KBM-7 (cell line): ENCODE measurements at regions not wholly inside any gene's neighbourhood (a gene's known extent, or its start where the extent isn't known, plus 50 kb on each side); places are given as distances from the start of the nearest gene placed in this dataset.
A peak's percentile ranks its signal among the peaks of the same experiment; 100 is the strongest.
"Not testable (repeated sequence)": the region's sequence is repeated elsewhere in the genome, so short reads cannot be mapped to it uniquely, and the experiment has no call there.

Experiments
- DNase-seq: peaks from one replicate; pipeline ENCODE4 v3.0.0-alpha.2; 2015
- in situ Hi-C: fragments of 300-500 bp; cut with MboI; formaldehyde crosslinking; loops from 2 replicates; pipeline ENCODE4 v1.14.3; 2020; ENCODE audit warnings: low sequenced_read_pairs, low pct_unique_long_range_greater_than_20kb, mixed read lengths

GRCh38 chrX:18017411-18017810 lies 156.3 kb upstream of the RAI2 start:
- in situ Hi-C loops: no loop called here
- no peak for DNase-seq

- in situ Hi-C loops: no loop called here
Measured at GRCh38 chrX:18016941-18017340, 155.8 kb upstream of the RAI2 start.

GRCh38 chrX:18010253-18010652 lies 149.2 kb upstream of the RAI2 start:
- in situ Hi-C loops: no loop called here
- no peak for DNase-seq

More at GRCh38 chrX:18016941-18017340, 155.8 kb upstream of the RAI2 start:
- DNase-seq: no peak

- no peak for DNase-seq
- in situ Hi-C loops: no loop called here
Measured at GRCh38 chrX:18003876-18004275, 142.8 kb upstream of the RAI2 start.

GRCh38 chrX:18002791-18003190 lies 141.7 kb upstream of the RAI2 start:
- no peak for DNase-seq
- in situ Hi-C loops: no loop called here

GRCh38 chrX:17994429-17994828 lies 133.3 kb upstream of the RAI2 start:
- in situ Hi-C loops: no loop called here
- no peak for DNase-seq

GRCh38 chrX:17993062-17993461 lies 132.0 kb upstream of the RAI2 start:
- in situ Hi-C loops: no loop called here
- DNase-seq: no peak

GRCh38 chrX:17990532-17990931 lies 129.4 kb upstream of the RAI2 start:
- in situ Hi-C loops: no loop called here
- DNase-seq: no peak

GRCh38 chrX:17987783-17988182 lies 126.7 kb upstream of the RAI2 start:
- DNase-seq: no peak
- in situ Hi-C loops: no loop called here

GRCh38 chrX:17986977-17987376 lies 125.9 kb upstream of the RAI2 start:
- DNase-seq: no peak
- in situ Hi-C loops: no loop called here

- DNase-seq: no peak
- in situ Hi-C loops: no loop called here
Measured at GRCh38 chrX:17986440-17986839, 125.3 kb upstream of the RAI2 start.

- in situ Hi-C loops: no loop called here
Measured at GRCh38 chrX:17984415-17984814, 123.3 kb upstream of the RAI2 start.

GRCh38 chrX:17983389-17983788 lies 122.3 kb upstream of the RAI2 start:
- DNase-seq: no peak
- in situ Hi-C loops: no loop called here

More at GRCh38 chrX:17984415-17984814, 123.3 kb upstream of the RAI2 start:
- DNase-seq: no peak

GRCh38 chrX:17977696-17978095 lies 116.6 kb upstream of the RAI2 start:
- in situ Hi-C loops: no loop called here
- DNase-seq: no peak

- in situ Hi-C loops: no loop called here
- DNase-seq: no peak
Measured at GRCh38 chrX:17976955-17977354, 115.9 kb upstream of the RAI2 start.

- DNase-seq, in situ Hi-C loops: not testable (repeated sequence)
Measured at GRCh38 chrX:17975349-17975748, 114.3 kb upstream of the RAI2 start.

- in situ Hi-C loops: no loop called here
- no peak for DNase-seq
Measured at GRCh38 chrX:17968367-17968766, 107.3 kb upstream of the RAI2 start.

GRCh38 chrX:17967888-17968287 lies 106.8 kb upstream of the RAI2 start:
- in situ Hi-C loops: no loop called here
- DNase-seq: no peak

GRCh38 chrX:17964871-17965270 lies 103.8 kb upstream of the RAI2 start:
- in situ Hi-C loops: no loop called here
- DNase-seq: no peak

- no peak for DNase-seq
- in situ Hi-C loops: no loop called here
Measured at GRCh38 chrX:17960891-17961290, 99.8 kb upstream of the RAI2 start.

GRCh38 chrX:17944833-17945497 lies 83.9 kb upstream of the RAI2 start:
- peak; percentile 33 for DNase-seq

More at GRCh38 chrX:17944833-17945497, 83.9 kb upstream of the RAI2 start:
- in situ Hi-C loops: no loop called here
